ENCODE measurements at regions not wholly inside any gene's neighbourhood (a gene's known extent, or its start where the extent isn't known, plus 50 kb on each side); places are given as distances from the start of the nearest gene placed in this dataset.

GRCh38 chr4:108398316-108398715 lies 222.1 kb upstream of the RPL34 start:
- intact Hi-C loops (cut with micrococcal nuclease) (no loop called here), dilution Hi-C loops (cut with MboI; ENCODE audit: extremely low pct_ligation_motif_present, low sequenced_read_pairs) (no loop called here)
- Histone ChIP-seq H3K27ac (ENCODE audit: insufficient read depth, low read depth, low read length) (no peak overlapping the region), H2AFZ (ENCODE audit: low read depth, low read length) (no peak overlapping the region), H3K4me2 (ENCODE audit: insufficient read depth, low read length) (no peak overlapping the region), H3K4me3 (replicated peaks in 1 of 3; ENCODE audit: insufficient read depth in 1 of 3, low read depth in 1 of 3, low read length in 3 of 3) (no peak overlapping the region), H3K9me1 (replicated peaks; ENCODE audit: control insufficient read depth, extremely low read depth, insufficient read depth, low read length) (no peaks in the 10 kb centered on the region), H3K9ac (replicated peaks; ENCODE audit: extremely low read depth, insufficient read depth, low read length) (no peak overlapping the region), H4K20me1 (replicated peaks; ENCODE audit: control insufficient read depth, extremely low read depth, insufficient read depth, low read length) (no peaks in the 10 kb centered on the region), H3K36me3 (ENCODE audit: control insufficient read depth in 2 of 2, extremely low read depth in 1 of 2, insufficient read depth in 2 of 2, low read length in 2 of 2) (no peaks in the 10 kb centered on the region), H3K9me3 (replicated peaks; ENCODE audit: control insufficient read depth, insufficient read depth, low read length) (no peaks in the 10 kb centered on the region), H3K27me3 (ENCODE audit: control insufficient read depth in 2 of 2, insufficient read depth in 2 of 2, low read length in 2 of 2) (no peaks in the 10 kb centered on the region), H3K4me1 (ENCODE audit: control insufficient read depth, extremely low read depth, insufficient read depth, low read length) (no peaks in the 10 kb centered on the region), H3K79me2 (ENCODE audit: control insufficient read depth, insufficient read depth, low read length) (no peaks in the 10 kb centered on the region)
- FAIRE-seq = no peak
- no peak for TF ChIP-seq POLR2A (IDR thresholded peaks at IDR 0.05; ENCODE audit: low read depth, low read length)
- DNase-seq (ENCODE audit: low read depth, low spot score) = no peak
- no TSS peak for BruUV-seq (replicated peaks)
- POLR2A ChIA-PET = no interaction called here
- CTCF ChIA-PET = no interaction called here

- H3K9me3 ChIP-seq (replicated peaks; ENCODE audit: control insufficient read depth, insufficient read depth, low read length) = no peaks in the 10 kb centered on the region
- no peaks in the 10 kb centered on the region for H3K36me3 ChIP-seq (ENCODE audit: control insufficient read depth in 2 of 2, extremely low read depth in 1 of 2, insufficient read depth in 2 of 2, low read length in 2 of 2)
- no peak for DNase-seq (ENCODE audit: low read depth, low spot score)
- no TSS peak for BruUV-seq (replicated peaks)
- H3K4me3 ChIP-seq (replicated peaks in 1 of 3; ENCODE audit: insufficient read depth in 1 of 3, low read depth in 1 of 3, low read length in 3 of 3) = no peak overlapping the region
- intact Hi-C loops (cut with micrococcal nuclease) (no loop called here), dilution Hi-C loops (cut with MboI; ENCODE audit: extremely low pct_ligation_motif_present, low sequenced_read_pairs) (no loop called here)
- TF ChIP-seq POLR2AphosphoS5 (IDR thresholded peaks at IDR 0.05; ENCODE audit: insufficient read depth, low read depth, low read length) = no peak
- no peak for FAIRE-seq
- H3K27ac ChIP-seq (ENCODE audit: insufficient read depth, low read depth, low read length) = no peak overlapping the region
- no peaks in the 10 kb centered on the region for H3K4me1 ChIP-seq (ENCODE audit: control insufficient read depth, extremely low read depth, insufficient read depth, low read length)
- ChIA-PET POLR2A (no interaction called here), CTCF (no interaction called here)
- H3K9ac ChIP-seq (replicated peaks; ENCODE audit: extremely low read depth, insufficient read depth, low read length) = no peak overlapping the region
- H3K27me3 ChIP-seq (ENCODE audit: control insufficient read depth in 2 of 2, insufficient read depth in 2 of 2, low read length in 2 of 2) = no peaks in the 10 kb centered on the region
- no peaks in the 10 kb centered on the region for H4K20me1 ChIP-seq (replicated peaks; ENCODE audit: control insufficient read depth, extremely low read depth, insufficient read depth, low read length)
- H2AFZ ChIP-seq (ENCODE audit: low read depth, low read length) = no peak overlapping the region
- no peak overlapping the region for H3K4me2 ChIP-seq (ENCODE audit: insufficient read depth, low read length)
- H3K79me2 ChIP-seq (ENCODE audit: control insufficient read depth, insufficient read depth, low read length) = no peaks in the 10 kb centered on the region
- no peaks in the 10 kb centered on the region for H3K9me1 ChIP-seq (replicated peaks; ENCODE audit: control insufficient read depth, extremely low read depth, insufficient read depth, low read length)
Observed at GRCh38 chr4:108397850-108398249, 222.5 kb upstream of the RPL34 start.

Data from endothelial cell of umbilical vein (primary cell).